HG03064 (cell line): ENCODE measurements at regions not wholly inside any gene's neighbourhood (a gene's known extent, or its start where the extent isn't known, plus 50 kb on each side); places are given as distances from the start of the nearest gene placed in this dataset.
"Not testable (repeated sequence)": the region's sequence is repeated elsewhere in the genome, so short reads cannot be mapped to it uniquely, and the experiment has no call there.

Experiments
- ATAC-seq: cut with Tn5 transposase; IDR thresholded peaks from one replicate; pipeline ENCODE4 v1.9.1; 2021; ENCODE audit warnings: low read depth; ENCODE audit not compliant: unreplicated experiment

- no peak for ATAC-seq
Measured at GRCh38 chr20:11976966-11977365, 59.3 kb downstream of the BTBD3 start.

- no peak for ATAC-seq
Measured at GRCh38 chr20:11978496-11978895, 60.8 kb downstream of the BTBD3 start.

- ATAC-seq, result no peak
Measured at GRCh38 chr20:11979306-11979990, 61.8 kb downstream of the BTBD3 start.

GRCh38 chr20:11980263-11980662 lies 62.6 kb downstream of the BTBD3 start:
- ATAC-seq, result no peak

- no peak for ATAC-seq
Measured at GRCh38 chr20:11981366-11981947, 63.8 kb downstream of the BTBD3 start.

GRCh38 chr20:11982289-11982954 lies 64.7 kb downstream of the BTBD3 start:
- no peak for ATAC-seq

GRCh38 chr20:11982955-11983470 lies 65.3 kb downstream of the BTBD3 start:
- no peak for ATAC-seq

- no peak for ATAC-seq
Measured at GRCh38 chr20:11986954-11987353, 69.3 kb downstream of the BTBD3 start.

DNA sequence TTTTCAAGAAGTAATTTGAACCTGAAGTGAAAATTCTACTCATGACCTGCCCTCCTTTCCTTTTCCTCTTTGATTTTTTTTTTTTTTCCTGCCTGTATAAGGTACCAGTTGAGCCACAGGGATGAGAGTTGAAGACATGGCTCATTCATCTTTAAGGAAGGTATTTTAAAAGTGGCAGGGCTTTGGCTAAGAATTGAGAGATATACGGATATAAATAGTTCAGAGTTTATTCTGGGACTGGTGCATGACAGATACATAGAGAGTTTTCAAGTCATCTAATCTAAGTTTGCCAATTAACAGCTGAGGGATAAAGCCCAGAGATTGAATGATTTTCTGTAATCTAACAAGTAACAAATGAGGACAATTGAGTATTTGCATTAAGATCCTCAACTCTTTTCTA lies 69.8 kb downstream of the BTBD3 start:
- no peak for ATAC-seq

GRCh38 chr20:11989018-11989771 lies 71.5 kb downstream of the BTBD3 start:
- ATAC-seq, result no peak

GRCh38 chr20:11992426-11992825 lies 74.7 kb downstream of the BTBD3 start:
- no peak for ATAC-seq

DNA sequence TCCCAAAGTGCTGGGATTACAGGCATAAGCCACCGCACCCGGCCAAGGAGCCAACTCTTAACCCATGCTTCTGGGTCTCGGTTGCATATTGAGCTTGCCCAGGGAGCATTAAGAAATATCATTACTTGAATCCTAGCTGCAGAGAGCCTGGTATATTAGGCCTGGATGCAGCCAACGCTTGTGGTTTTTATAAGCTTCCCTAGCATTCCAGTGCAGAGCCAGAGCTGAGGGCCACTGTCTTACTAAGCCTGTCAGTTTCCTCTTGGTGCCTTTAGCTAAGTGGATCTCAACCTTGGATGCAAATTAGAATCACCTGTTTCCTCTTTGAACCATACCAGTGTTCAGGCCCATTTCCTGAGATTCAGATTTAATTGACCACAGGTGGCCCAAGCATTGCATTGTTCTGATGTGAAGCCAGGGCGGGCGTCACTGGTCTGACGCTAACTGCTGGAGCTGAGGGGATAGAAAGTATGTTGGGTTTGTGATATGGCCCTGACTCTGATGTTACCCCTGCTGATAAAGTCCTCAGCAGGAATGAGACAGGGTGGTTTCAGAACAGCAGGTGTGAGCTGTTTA lies 76.3 kb downstream of the BTBD3 start:
- ATAC-seq, result no peak

GRCh38 chr20:11995805-11996567 lies 78.3 kb downstream of the BTBD3 start:
- ATAC-seq, result no peak

DNA sequence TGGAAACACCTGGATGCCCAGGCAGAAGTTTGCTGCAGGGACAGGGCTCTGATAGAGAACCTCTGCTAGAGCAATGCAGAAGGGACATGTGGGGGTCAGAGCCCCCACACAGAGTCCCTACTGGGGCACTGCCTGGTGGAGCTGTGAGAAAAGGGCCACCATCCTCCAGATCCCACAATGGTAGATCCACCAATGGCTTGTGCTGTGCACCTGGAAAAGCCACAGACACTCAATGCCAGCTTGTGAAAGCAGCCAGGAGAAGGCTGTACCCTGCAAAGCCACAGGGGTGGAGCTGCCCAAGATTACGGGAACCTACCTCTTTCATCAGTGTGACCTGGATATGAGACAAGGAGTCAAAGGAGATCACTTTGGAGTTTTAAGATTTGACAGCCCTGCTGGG lies 87.1 kb downstream of the BTBD3 start:
- ATAC-seq, result not testable (repeated sequence)

GRCh38 chr20:12012241-12013222 lies 94.8 kb downstream of the BTBD3 start:
- no peak for ATAC-seq

DNA sequence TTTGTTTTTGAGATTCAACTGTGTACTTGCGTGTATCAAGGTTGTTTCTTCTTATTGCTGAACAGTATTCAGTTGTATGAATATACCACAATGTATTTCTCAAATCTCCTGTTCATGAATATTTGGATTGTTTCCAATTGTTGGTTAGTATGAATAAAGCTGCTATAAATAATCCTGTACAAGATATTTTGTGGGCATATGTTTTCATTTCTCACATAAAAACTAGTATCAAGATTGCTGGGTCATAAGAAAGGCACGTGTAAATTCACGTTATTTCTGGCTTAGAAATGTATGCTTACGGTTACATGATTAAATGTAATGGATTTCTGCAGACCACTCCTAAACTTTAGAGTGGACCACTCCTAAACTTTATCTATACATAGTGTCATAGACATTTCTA lies 96.6 kb downstream of the BTBD3 start:
- no peak for ATAC-seq

DNA sequence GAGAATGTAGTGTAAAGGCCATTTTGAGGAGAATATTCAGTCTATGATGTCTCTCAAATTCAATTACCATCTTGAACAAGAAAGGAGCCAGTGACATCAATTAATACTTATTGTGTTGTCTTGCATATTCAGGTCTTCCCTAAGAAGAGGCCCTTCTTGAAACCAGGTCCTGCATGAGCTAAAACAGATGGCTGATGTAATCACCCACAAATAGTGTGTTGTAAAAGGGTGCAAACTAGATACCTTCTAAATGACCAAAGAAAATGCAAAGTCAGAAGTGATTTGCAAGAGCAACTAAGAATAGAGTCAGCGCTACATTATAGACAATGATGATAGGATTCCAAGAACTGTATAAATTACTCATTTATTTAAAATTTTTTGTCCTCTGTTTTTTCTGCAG lies 97.0 kb downstream of the BTBD3 start:
- no peak for ATAC-seq

GRCh38 chr20:12016291-12016690 lies 98.6 kb downstream of the BTBD3 start:
- no peak for ATAC-seq

DNA sequence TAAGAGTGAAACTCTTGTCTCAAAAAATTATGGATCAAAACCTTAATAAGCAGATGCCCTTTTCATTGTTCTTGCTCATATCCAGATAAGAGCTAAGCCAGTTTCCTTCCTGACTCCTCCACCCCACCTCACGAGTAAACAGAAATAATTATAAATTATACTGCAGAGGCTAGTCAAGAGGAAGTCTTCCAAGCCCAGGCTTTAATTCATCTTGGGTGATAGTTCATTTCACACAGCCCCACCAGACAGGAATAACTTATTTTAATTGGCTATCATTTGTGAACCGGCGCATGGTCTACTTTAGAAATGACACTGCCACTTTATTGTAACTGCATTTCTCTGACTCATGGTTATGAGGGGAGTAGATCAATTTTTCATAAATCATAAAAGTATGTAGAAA lies 102.0 kb downstream of the BTBD3 start:
- no peak for ATAC-seq
